ENCODE measurements at regions not wholly inside any gene's neighbourhood (a gene's known extent, or its start where the extent isn't known, plus 50 kb on each side); places are given as distances from the start of the nearest gene placed in this dataset.

GRCh38 chr13:30148171-30148754, 159.1 kb downstream of the KATNAL1 start:
- TF ChIP-seq POLR2AphosphoS5 (IDR thresholded peaks at IDR 0.05; ENCODE audit: low read depth) (no peak), CTCF (conservative IDR thresholded peaks at IDR 0.05; ENCODE audit: low read depth in 2 of 2) (no peak), ZNF331 (CRISPR knock-in tag; IDR thresholded peaks at IDR 0.05; ENCODE audit: low read depth) (no peak), CREB1 (CRISPR knock-in tag; IDR thresholded peaks at IDR 0.05; ENCODE audit: low read depth) (no peak), EZH2 (IDR thresholded peaks at IDR 0.05; ENCODE audit: low read depth, unreplicated experiment) (no peak), JUNB (IDR thresholded peaks at IDR 0.05; ENCODE audit: unreplicated experiment) (no peak), EZH2phosphoT487 (IDR thresholded peaks at IDR 0.05; ENCODE audit: unreplicated experiment) (no peak), ZNF114 (CRISPR knock-in tag; IDR thresholded peaks at IDR 0.05) (no peak)
- TF ChIP-seq, protein P1, sequence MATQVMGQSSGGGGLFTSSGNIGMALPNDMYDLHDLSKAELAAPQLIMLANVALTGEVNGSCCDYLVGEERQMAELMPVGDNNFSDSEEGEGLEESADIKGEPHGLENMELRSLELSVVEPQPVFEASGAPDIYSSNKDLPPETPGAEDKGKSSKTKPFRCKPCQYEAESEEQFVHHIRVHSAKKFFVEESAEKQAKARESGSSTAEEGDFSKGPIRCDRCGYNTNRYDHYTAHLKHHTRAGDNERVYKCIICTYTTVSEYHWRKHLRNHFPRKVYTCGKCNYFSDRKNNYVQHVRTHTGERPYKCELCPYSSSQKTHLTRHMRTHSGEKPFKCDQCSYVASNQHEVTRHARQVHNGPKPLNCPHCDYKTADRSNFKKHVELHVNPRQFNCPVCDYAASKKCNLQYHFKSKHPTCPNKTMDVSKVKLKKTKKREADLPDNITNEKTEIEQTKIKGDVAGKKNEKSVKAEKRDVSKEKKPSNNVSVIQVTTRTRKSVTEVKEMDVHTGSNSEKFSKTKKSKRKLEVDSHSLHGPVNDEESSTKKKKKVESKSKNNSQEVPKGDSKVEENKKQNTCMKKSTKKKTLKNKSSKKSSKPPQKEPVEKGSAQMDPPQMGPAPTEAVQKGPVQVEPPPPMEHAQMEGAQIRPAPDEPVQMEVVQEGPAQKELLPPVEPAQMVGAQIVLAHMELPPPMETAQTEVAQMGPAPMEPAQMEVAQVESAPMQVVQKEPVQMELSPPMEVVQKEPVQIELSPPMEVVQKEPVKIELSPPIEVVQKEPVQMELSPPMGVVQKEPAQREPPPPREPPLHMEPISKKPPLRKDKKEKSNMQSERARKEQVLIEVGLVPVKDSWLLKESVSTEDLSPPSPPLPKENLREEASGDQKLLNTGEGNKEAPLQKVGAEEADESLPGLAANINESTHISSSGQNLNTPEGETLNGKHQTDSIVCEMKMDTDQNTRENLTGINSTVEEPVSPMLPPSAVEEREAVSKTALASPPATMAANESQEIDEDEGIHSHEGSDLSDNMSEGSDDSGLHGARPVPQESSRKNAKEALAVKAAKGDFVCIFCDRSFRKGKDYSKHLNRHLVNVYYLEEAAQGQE (IDR thresholded peaks at IDR 0.05; ENCODE audit: unreplicated experiment), result no peak
- TF ChIP-seq, protein P2, sequence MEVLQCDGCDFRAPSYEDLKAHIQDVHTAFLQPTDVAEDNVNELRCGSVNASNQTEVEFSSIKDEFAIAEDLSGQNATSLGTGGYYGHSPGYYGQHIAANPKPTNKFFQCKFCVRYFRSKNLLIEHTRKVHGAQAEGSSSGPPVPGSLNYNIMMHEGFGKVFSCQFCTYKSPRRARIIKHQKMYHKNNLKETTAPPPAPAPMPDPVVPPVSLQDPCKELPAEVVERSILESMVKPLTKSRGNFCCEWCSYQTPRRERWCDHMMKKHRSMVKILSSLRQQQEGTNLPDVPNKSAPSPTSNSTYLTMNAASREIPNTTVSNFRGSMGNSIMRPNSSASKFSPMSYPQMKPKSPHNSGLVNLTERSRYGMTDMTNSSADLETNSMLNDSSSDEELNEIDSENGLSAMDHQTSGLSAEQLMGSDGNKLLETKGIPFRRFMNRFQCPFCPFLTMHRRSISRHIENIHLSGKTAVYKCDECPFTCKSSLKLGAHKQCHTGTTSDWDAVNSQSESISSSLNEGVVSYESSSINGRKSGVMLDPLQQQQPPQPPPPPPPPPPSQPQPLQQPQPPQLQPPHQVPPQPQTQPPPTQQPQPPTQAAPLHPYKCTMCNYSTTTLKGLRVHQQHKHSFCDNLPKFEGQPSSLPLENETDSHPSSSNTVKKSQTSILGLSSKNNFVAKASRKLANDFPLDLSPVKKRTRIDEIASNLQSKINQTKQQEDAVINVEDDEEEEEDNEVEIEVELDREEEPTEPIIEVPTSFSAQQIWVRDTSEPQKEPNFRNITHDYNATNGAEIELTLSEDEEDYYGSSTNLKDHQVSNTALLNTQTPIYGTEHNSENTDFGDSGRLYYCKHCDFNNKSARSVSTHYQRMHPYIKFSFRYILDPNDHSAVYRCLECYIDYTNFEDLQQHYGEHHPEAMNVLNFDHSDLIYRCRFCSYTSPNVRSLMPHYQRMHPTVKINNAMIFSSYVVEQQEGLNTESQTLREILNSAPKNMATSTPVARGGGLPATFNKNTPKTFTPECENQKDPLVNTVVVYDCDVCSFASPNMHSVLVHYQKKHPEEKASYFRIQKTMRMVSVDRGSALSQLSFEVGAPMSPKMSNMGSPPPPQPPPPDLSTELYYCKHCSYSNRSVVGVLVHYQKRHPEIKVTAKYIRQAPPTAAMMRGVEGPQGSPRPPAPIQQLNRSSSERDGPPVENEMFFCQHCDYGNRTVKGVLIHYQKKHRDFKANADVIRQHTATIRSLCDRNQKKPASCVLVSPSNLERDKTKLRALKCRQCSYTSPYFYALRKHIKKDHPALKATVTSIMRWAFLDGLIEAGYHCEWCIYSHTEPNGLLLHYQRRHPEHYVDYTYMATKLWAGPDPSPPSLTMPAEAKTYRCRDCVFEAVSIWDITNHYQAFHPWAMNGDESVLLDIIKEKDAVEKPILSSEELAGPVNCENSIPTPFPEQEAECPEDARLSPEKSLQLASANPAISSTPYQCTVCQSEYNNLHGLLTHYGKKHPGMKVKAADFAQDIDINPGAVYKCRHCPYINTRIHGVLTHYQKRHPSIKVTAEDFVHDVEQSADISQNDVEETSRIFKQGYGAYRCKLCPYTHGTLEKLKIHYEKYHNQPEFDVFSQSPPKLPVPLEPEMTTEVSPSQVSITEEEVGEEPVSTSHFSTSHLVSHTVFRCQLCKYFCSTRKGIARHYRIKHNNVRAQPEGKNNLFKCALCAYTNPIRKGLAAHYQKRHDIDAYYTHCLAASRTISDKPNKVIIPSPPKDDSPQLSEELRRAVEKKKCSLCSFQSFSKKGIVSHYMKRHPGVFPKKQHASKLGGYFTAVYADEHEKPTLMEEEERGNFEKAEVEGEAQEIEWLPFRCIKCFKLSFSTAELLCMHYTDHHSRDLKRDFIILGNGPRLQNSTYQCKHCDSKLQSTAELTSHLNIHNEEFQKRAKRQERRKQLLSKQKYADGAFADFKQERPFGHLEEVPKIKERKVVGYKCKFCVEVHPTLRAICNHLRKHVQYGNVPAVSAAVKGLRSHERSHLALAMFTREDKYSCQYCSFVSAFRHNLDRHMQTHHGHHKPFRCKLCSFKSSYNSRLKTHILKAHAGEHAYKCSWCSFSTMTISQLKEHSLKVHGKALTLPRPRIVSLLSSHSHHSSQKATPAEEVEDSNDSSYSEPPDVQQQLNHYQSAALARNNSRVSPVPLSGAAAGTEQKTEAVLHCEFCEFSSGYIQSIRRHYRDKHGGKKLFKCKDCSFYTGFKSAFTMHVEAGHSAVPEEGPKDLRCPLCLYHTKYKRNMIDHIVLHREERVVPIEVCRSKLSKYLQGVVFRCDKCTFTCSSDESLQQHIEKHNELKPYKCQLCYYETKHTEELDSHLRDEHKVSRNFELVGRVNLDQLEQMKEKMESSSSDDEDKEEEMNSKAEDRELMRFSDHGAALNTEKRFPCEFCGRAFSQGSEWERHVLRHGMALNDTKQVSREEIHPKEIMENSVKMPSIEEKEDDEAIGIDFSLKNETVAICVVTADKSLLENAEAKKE (CRISPR knock-in tag; IDR thresholded peaks at IDR 0.05), result no peak

Measured in GM23338 (cell line).